Mesothelial cell of epicardium (in vitro differentiated cells): ENCODE measurements at regions not wholly inside any gene's neighbourhood (a gene's known extent, or its start where the extent isn't known, plus 50 kb on each side); places are given as distances from the start of the nearest gene placed in this dataset.

Experiments
- DNase-seq, 2 experiments: peaks; one replicate each; pipeline ENCODE4 v3.0.0; 2021; ENCODE audit warnings: low spot score in 2 of 2; ENCODE audit not compliant: unreplicated experiment in 2 of 2
- H3K27ac Mint-ChIP-seq: 2 replicates; pipeline ENCODE4 v1.8.0; 2021; ENCODE audit warnings: mixed read lengths
- H3K27me3 Mint-ChIP-seq: 2 replicates; pipeline ENCODE4 v1.8.0; 2021; ENCODE audit warnings: low read depth, mixed read lengths
- H3K36me3 Mint-ChIP-seq: 2 replicates; pipeline ENCODE4 v1.8.0; 2021; ENCODE audit warnings: mixed read lengths
- H3K4me1 Mint-ChIP-seq: 2 replicates; pipeline ENCODE4 v1.8.0; 2021; ENCODE audit warnings: mixed read lengths
- H3K4me3 Mint-ChIP-seq: 2 replicates; pipeline ENCODE4 v1.8.0; 2021; ENCODE audit warnings: mild to moderate bottlenecking, moderate library complexity, mixed read lengths
- H3K9me3 Mint-ChIP-seq: 2 replicates; pipeline ENCODE4 v1.8.0; 2021; ENCODE audit warnings: mixed read lengths
- TF ChIP-seq, protein P1 (sequence below): fragments of 200-600 bp; sonication (generic); IDR thresholded peaks from one replicate; pipeline ENCODE4 v1.5.0; 2021; ENCODE audit warnings: antibody characterized with exemption; ENCODE audit not compliant: unreplicated experiment

DNA sequence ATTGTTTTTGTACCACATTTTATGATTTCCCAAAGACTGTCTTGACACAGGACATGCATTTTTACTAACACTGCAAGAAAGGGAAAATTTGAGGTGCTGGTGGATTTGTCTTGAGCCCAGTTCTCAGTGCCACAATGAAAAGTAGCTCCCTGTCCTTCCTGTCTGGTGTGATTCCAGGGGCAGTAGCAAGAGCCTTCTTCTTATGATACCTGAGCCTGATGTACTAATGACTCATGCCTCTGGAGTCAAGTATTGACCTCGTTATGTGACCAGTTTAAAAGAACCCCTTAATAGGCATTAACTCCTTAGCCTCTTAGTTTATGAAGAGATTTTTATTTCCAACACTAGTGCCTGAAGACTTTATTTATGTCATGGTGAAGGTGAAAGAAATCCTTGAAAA, 728.6 kb downstream of the SLC4A3 start:
- DNase-seq: no peak
- no peaks in the 10 kb centered on the region for H3K36me3 Mint-ChIP-seq
- no peak overlapping the region for H3K27ac Mint-ChIP-seq
- TF ChIP-seq, protein P1, sequence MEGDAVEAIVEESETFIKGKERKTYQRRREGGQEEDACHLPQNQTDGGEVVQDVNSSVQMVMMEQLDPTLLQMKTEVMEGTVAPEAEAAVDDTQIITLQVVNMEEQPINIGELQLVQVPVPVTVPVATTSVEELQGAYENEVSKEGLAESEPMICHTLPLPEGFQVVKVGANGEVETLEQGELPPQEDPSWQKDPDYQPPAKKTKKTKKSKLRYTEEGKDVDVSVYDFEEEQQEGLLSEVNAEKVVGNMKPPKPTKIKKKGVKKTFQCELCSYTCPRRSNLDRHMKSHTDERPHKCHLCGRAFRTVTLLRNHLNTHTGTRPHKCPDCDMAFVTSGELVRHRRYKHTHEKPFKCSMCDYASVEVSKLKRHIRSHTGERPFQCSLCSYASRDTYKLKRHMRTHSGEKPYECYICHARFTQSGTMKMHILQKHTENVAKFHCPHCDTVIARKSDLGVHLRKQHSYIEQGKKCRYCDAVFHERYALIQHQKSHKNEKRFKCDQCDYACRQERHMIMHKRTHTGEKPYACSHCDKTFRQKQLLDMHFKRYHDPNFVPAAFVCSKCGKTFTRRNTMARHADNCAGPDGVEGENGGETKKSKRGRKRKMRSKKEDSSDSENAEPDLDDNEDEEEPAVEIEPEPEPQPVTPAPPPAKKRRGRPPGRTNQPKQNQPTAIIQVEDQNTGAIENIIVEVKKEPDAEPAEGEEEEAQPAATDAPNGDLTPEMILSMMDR: no peak
- H3K27me3 Mint-ChIP-seq: no peaks in the 10 kb centered on the region
- no peak overlapping the region for H3K4me3 Mint-ChIP-seq
- peaks cover 8% of the 10 kb centered on the region for H3K4me1 Mint-ChIP-seq
- H3K9me3 Mint-ChIP-seq: peaks cover 9% of the 10 kb centered on the region

DNA sequence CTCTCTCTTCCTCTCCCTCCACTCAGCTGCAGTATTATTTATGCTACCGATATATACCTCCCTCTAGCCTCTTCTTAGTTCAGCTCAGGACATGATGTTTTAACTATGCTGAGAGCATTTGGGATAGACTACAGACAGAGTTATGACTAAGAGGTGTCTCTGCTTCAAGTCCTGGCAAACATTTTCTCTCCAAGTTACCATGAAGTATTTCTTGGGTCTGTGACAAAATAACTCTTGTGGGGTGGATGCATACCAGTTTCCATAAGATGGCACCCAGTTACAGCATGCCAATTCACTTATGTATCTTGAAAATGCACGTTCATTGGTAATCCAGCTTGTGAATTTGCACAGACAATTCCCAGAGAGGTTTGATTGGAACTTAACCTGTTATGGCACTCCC, 737.6 kb downstream of the SLC4A3 start:
- Mint-ChIP-seq H3K36me3 (peaks cover 6% of the 10 kb centered on the region), H3K4me3 (no peak overlapping the region), H3K4me1 (no peaks in the 10 kb centered on the region), H3K27me3 (no peaks in the 10 kb centered on the region), H3K9me3 (peaks cover 38% of the 10 kb centered on the region), H3K27ac (no peak overlapping the region)
- TF ChIP-seq, protein P1: no peak
- no peak for DNase-seq

DNA sequence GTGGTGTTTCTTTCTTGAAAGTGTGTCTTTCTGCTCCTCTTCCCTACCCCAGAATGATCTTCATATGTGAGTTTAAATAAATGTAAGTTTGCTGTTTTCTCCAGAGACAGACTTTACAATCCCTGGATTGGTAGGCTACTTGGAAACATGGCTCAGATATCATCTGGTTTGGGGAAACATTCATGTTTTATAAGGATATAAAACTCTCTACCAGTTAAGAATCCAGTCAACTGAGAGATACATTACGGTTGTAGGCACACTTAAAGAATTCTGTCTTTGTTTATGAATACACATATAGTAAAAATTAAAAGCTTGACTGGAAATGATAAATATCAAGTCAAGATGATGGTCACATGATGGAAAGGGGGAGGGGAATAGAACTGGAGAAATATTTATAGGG, 739.3 kb downstream of the SLC4A3 start:
- Mint-ChIP-seq H3K27me3 (no peaks in the 10 kb centered on the region), H3K27ac (no peak overlapping the region), H3K4me3 (no peak overlapping the region), H3K36me3 (peaks cover 5% of the 10 kb centered on the region), H3K9me3 (peaks cover 33% of the 10 kb centered on the region), H3K4me1 (peaks cover 3% of the 10 kb centered on the region)
- no peak for DNase-seq
- TF ChIP-seq, protein P1: no peak

DNA sequence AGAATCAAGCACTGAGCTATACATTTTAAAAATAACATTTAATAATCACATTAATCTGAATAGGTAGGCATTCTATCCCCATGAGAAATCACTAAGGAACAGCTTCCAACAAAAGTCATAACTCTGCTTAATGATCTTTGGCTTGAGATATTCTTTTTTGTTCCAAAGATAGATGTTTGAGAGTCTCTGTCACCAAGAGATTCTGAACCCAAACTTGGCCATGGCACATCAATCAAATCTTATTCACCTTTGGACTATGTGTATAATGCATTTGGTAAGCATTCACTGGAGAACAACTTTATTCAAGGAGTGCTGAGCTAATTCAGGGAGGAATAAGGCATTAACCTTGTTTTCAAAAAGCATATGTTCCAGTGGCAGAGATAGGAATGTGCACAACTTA, 743.3 kb downstream of the SLC4A3 start:
- H3K27ac Mint-ChIP-seq: no peak overlapping the region
- no peaks in the 10 kb centered on the region for H3K27me3 Mint-ChIP-seq
- H3K4me3 Mint-ChIP-seq: no peak overlapping the region
- H3K36me3 Mint-ChIP-seq: peaks cover 4% of the 10 kb centered on the region
- H3K4me1 Mint-ChIP-seq: peaks cover 12% of the 10 kb centered on the region
- TF ChIP-seq, protein P1: no peak
- no peak for DNase-seq
- H3K9me3 Mint-ChIP-seq: peaks cover 22% of the 10 kb centered on the region

DNA sequence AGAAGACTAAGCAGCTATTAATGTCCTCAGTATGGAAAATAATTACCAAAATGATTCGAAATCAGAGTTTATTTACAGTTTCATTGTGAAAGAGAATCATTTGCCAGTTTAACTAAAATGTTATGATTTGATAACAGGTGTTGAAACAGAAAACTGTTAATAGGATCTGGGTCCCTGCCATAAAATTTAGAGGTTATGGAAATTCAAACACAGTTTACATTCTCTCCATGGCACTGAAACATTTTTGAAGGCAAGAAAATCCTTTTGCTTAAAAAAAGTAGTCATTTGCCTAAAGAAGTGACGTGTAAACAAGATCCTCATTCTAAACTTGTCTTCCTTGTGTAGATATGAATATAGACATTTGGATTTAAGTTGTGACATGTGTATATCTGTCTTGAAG, 743.8 kb downstream of the SLC4A3 start:
- TF ChIP-seq, protein P1: no peak
- DNase-seq: no peak
- H3K27ac Mint-ChIP-seq: no peak overlapping the region
- peaks cover 22% of the 10 kb centered on the region for H3K9me3 Mint-ChIP-seq
- no peaks in the 10 kb centered on the region for H3K27me3 Mint-ChIP-seq
- H3K4me1 Mint-ChIP-seq: peaks cover 13% of the 10 kb centered on the region
- no peak overlapping the region for H3K4me3 Mint-ChIP-seq
- peaks cover 4% of the 10 kb centered on the region for H3K36me3 Mint-ChIP-seq

DNA sequence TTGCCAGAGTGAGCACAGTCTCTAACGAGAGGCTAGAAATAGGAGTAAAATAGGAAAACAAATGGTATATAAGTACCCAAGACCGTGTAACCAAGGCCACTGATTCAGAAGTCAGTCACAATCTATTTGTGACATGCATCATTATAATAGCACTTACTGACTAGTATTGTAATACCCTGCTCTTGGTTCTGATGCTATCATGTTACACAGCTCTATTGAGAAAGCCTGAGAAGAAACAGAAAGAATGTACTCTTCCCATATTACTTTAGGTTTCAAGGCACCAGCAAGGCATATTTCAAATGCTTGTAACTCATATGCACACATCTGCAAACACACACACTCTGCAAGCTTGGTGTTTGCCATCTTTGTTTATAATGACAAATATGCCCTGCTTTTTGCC, 746.4 kb downstream of the SLC4A3 start:
- Mint-ChIP-seq H3K36me3 (no peaks in the 10 kb centered on the region), H3K4me3 (no peak overlapping the region), H3K27me3 (no peaks in the 10 kb centered on the region), H3K9me3 (peaks cover 7% of the 10 kb centered on the region), H3K4me1 (peaks cover 23% of the 10 kb centered on the region), H3K27ac (no peak overlapping the region)
- no peak for DNase-seq
- TF ChIP-seq, protein P1: no peak
